Neuronal stem cell (in vitro differentiated cells): ENCODE measurements at regions not wholly inside any gene's neighbourhood (a gene's known extent, or its start where the extent isn't known, plus 50 kb on each side); places are given as distances from the start of the nearest gene placed in this dataset.

Experiments
- DNase-seq: peaks from one replicate; pipeline ENCODE4 v3.0.0-alpha.2; 2013; ENCODE audit warnings: low spot score
- H2AFZ ChIP-seq: one replicate; pipeline ENCODE4 v1.6.1; 2013; ENCODE audit warnings: mild to moderate bottlenecking, low read length, inconsistent platforms
- H2AK5ac ChIP-seq: 2 replicates; pipeline ENCODE4 v1.6.1; 2013; ENCODE audit warnings: low read depth, mild to moderate bottlenecking, inconsistent platforms, low read length, moderate library complexity, mixed read lengths
- H2BK120ac ChIP-seq: 2 replicates; pipeline ENCODE4 v1.6.1; 2013; ENCODE audit warnings: low read depth, mild to moderate bottlenecking, inconsistent platforms, low read length, moderate library complexity, mixed read lengths
- H2BK12ac ChIP-seq: one replicate; pipeline ENCODE4 v1.6.1; 2013; ENCODE audit warnings: low read length, inconsistent platforms
- H2BK15ac ChIP-seq: 2 replicates; pipeline ENCODE4 v1.6.1; 2013; ENCODE audit warnings: mild to moderate bottlenecking, low read length, inconsistent platforms, mixed read lengths
- H2BK5ac ChIP-seq: one replicate; pipeline ENCODE4 v1.6.1; 2013; ENCODE audit warnings: inconsistent platforms, mild to moderate bottlenecking, low read length, moderate library complexity
- H3K14ac ChIP-seq: one replicate; pipeline ENCODE4 v1.6.1; 2013; ENCODE audit warnings: low read length, inconsistent platforms
- H3K18ac ChIP-seq: 2 replicates; pipeline ENCODE4 v1.6.1; 2013; ENCODE audit warnings: low read length, inconsistent platforms
- H3K23ac ChIP-seq: 2 replicates; pipeline ENCODE4 v1.6.1; 2013; ENCODE audit warnings: low read depth, mild to moderate bottlenecking, mixed read lengths, low read length, inconsistent platforms; ENCODE audit not compliant: poor library complexity
- H3K27ac ChIP-seq: replicated peaks from 3 replicates; pipeline ENCODE4 v1.5.1; 2013; ENCODE audit warnings: low read length, inconsistent platforms
- H3K27me3 ChIP-seq, 3 experiments: 2 replicates each; pipeline ENCODE4 v1.6.1; 2013; ENCODE audit warnings: low read length in 3 of 3, mild to moderate bottlenecking in 2 of 3, inconsistent platforms in 1 of 3, low read depth in 1 of 3, mixed read lengths in 1 of 3, moderate library complexity in 1 of 3; ENCODE audit not compliant: control insufficient read depth in 3 of 3, insufficient read depth in 3 of 3
- H3K36me3 ChIP-seq, 2 donors: replicated peaks in 1 of 2; 2 replicates each; pipeline ENCODE4 v1.6.1; 2013; ENCODE audit warnings: low read length in 2 of 2; ENCODE audit not compliant: control insufficient read depth in 2 of 2, insufficient read depth in 2 of 2
- H3K4ac ChIP-seq: 2 replicates; pipeline ENCODE4 v1.6.1; 2013; ENCODE audit warnings: inconsistent platforms, mild to moderate bottlenecking, low read length, moderate library complexity
- H3K4me1 ChIP-seq, 2 donors: 1 replicate in 1 of 2; 2 replicates in 1 of 2; pipeline ENCODE4 v1.6.1; 2013; ENCODE audit warnings: low read length in 2 of 2, low read depth in 1 of 2; ENCODE audit not compliant: control insufficient read depth in 2 of 2, insufficient read depth in 1 of 2
- H3K4me2 ChIP-seq: one replicate; pipeline ENCODE4 v1.6.1; 2013; ENCODE audit warnings: mild to moderate bottlenecking, low read length, inconsistent platforms; ENCODE audit not compliant: insufficient read depth, poor library complexity, severe bottlenecking
- H3K4me3 ChIP-seq, 2 donors: 2 replicates each; pipeline ENCODE4 v1.5.1; 2013; ENCODE audit warnings: low read length in 2 of 2, mild to moderate bottlenecking in 2 of 2, inconsistent platforms in 1 of 2, moderate library complexity in 1 of 2
- H3K79me1 ChIP-seq: one replicate; pipeline ENCODE4 v1.6.1; 2013; ENCODE audit warnings: low read depth, mild to moderate bottlenecking, inconsistent platforms, low read length, moderate library complexity
- H3K9ac ChIP-seq: one replicate; pipeline ENCODE4 v1.6.1; 2013; ENCODE audit warnings: mild to moderate bottlenecking, low read depth, low read length, inconsistent platforms; ENCODE audit not compliant: poor library complexity
- H3K9me3 ChIP-seq, 2 donors: replicated peaks in 1 of 2; 2 replicates each; pipeline versions ENCODE3 to v1.6.1; 2013; ENCODE audit warnings: low read length in 2 of 2, mild to moderate bottlenecking in 2 of 2, inconsistent platforms in 1 of 2, low read depth in 1 of 2, mixed read lengths in 1 of 2, moderate library complexity in 1 of 2; ENCODE audit not compliant: control insufficient read depth in 2 of 2, insufficient read depth in 1 of 2
- H4K8ac ChIP-seq: one replicate; pipeline ENCODE4 v1.6.1; 2013; ENCODE audit warnings: low read depth, mild to moderate bottlenecking, inconsistent platforms, low read length, moderate library complexity
- H4K91ac ChIP-seq: one replicate; pipeline ENCODE4 v1.6.1; 2013; ENCODE audit warnings: low read length, low read depth, mild to moderate bottlenecking, inconsistent platforms; ENCODE audit not compliant: poor library complexity
- WGBS, 2 donors: extraction: QIAGEN DNeasy Blood & Tissue Kit; methylation state at CpG; one replicate each; pipeline ENCODE4 v1.1.7; 2013; ENCODE audit warnings: missing lambda C conversion rate in 2 of 2, mixed read lengths in 1 of 2; ENCODE audit not compliant: insufficient read length in 2 of 2, insufficient replicate concordance in 1 of 2; ENCODE audit errors: extremely low coverage in 2 of 2; 5-methylcytosine and 5-hydroxymethylcytosine counted together

- Histone ChIP-seq H3K14ac (no peak overlapping the region), H3K79me1 (no peaks in the 10 kb centered on the region), H3K9ac (no peak overlapping the region), H4K8ac (no peak overlapping the region), H2BK15ac (no peak overlapping the region), H3K18ac (no peak overlapping the region), H3K36me3 (no peaks in the 10 kb centered on the region), H3K4me2 (no peak overlapping the region), H3K27me3 (peaks cover 0 to 49% (median 0%) of the 10 kb centered on the region in 3 experiments), H2AK5ac (no peak overlapping the region), H3K4me3 (no peak overlapping the region), H2BK120ac (no peak overlapping the region), H2BK5ac (no peak overlapping the region), H3K23ac (no peak overlapping the region), H3K9me3 (no peaks in the 10 kb centered on the region), H2AFZ (no peak overlapping the region), H4K91ac (no peak overlapping the region), H3K4ac (no peak overlapping the region), H3K27ac (no peak overlapping the region), H2BK12ac (no peak overlapping the region), H3K4me1 (peaks cover 5 to 13% of the 10 kb centered on the region in 2 donors)
- no CpG with 5 or more reads among the region's 4 CpGs for WGBS, 2 donors
- DNase-seq, result no peak
These were observed 97.9 kb upstream of the MBNL2 start for GRCh38 chr13:97124206-97124605.

DNA sequence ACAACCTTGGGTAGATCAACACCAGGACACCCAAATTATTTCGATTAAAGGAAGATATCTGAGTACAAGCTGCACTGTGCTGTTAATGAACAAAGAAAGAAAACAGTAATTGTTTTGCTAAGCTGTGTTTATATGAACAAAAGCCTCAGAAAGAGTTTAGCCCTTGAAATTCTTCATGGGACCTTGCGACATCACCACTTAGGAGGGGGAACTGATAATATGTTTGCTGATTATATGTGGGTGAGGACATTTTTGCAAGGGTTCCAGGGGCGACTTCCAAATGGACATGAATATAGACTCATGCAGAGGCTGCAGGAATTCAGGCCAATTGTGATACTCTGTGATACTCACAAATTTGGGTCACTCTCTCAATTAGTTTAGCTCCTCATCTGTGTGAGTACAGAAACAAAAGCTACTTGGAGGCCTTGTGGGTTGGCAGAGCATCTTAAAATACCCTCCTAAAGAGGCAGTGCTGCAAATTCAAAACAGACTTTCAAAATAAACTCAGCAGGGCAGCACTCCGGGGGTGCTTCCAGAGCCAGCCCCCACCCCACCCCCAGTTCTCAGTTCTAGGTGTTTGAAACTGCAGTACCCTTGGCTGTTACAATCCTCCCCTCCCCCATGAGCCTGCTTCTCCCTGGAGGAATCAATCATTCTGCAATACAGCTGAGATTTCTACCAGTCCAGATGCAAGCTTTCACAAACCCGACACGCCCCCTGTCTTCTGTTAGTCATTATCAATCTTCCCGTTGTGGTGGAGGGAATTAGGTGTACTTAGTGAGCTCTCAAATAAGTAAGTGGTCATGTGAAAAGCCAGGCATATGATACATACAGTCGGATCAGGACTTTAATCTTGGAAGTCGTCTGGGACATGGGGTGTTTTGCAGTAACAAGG, 97.0 kb upstream of the MBNL2 start:
- H3K23ac ChIP-seq, result no peak overlapping the region
- no peak overlapping the region for H2AK5ac ChIP-seq
- H3K9ac ChIP-seq, result no peak overlapping the region
- H3K4me3 ChIP-seq, result no peak overlapping the region
- DNase-seq, result no peak
- no peak overlapping the region for H2BK5ac ChIP-seq
- H3K4ac ChIP-seq, result no peak overlapping the region
- peaks cover 5 to 13% of the 10 kb centered on the region in 2 donors for H3K4me1 ChIP-seq
- no peak overlapping the region for H2BK12ac ChIP-seq
- H2BK120ac ChIP-seq, result no peak overlapping the region
- no peak overlapping the region for H2AFZ ChIP-seq
- no peak overlapping the region for H3K14ac ChIP-seq
- H4K91ac ChIP-seq, result no peak overlapping the region
- H3K27me3 ChIP-seq, result peaks cover 0 to 46% (median 0%) of the 10 kb centered on the region in 3 experiments
- H3K4me2 ChIP-seq, result peak overlapping the region; percentile 26
- H4K8ac ChIP-seq, result no peak overlapping the region
- no peak overlapping the region for H3K18ac ChIP-seq
- no peak overlapping the region for H3K27ac ChIP-seq
- no peaks in the 10 kb centered on the region for H3K79me1 ChIP-seq
- H3K36me3 ChIP-seq, result no peaks in the 10 kb centered on the region
- no peak overlapping the region for H2BK15ac ChIP-seq
- H3K9me3 ChIP-seq, result no peaks in the 10 kb centered on the region
- no CpG with 5 or more reads among the region's 9 CpGs for WGBS, 2 donors

- H3K18ac ChIP-seq, result peak overlapping the region; percentile 9
- H3K4ac ChIP-seq, result no peak overlapping the region
- no peak overlapping the region for H3K9ac ChIP-seq
- H3K79me1 ChIP-seq, result no peaks in the 10 kb centered on the region
- no peak overlapping the region for H4K8ac ChIP-seq
- no peaks in the 10 kb centered on the region for H3K36me3 ChIP-seq
- no peak for DNase-seq
- H3K27ac ChIP-seq, result no peak overlapping the region
- peaks cover 5 to 13% of the 10 kb centered on the region in 2 donors for H3K4me1 ChIP-seq
- H2BK12ac ChIP-seq, result peak overlapping the region; percentile 33
- no peak overlapping the region for H3K4me3 ChIP-seq
- WGBS, 2 donors, result no CpG with 5 or more reads among the region's 13 CpGs
- no peak overlapping the region for H2BK120ac ChIP-seq
- no peak overlapping the region for H4K91ac ChIP-seq
- no peaks in the 10 kb centered on the region for H3K9me3 ChIP-seq
- H2BK5ac ChIP-seq, result no peak overlapping the region
- no peak overlapping the region for H3K4me2 ChIP-seq
- H3K14ac ChIP-seq, result no peak overlapping the region
- H2AK5ac ChIP-seq, result peak overlapping the region; percentile 20
- peak overlapping the region; percentile 5 for H3K23ac ChIP-seq
- H2BK15ac ChIP-seq, result peak overlapping the region; percentile 19
- H2AFZ ChIP-seq, result no peak overlapping the region
- peaks cover 0 to 41% (median 0%) of the 10 kb centered on the region in 3 experiments for H3K27me3 ChIP-seq
These were observed 96.1 kb upstream of the MBNL2 start for GRCh38 chr13:97125810-97126738.

DNA sequence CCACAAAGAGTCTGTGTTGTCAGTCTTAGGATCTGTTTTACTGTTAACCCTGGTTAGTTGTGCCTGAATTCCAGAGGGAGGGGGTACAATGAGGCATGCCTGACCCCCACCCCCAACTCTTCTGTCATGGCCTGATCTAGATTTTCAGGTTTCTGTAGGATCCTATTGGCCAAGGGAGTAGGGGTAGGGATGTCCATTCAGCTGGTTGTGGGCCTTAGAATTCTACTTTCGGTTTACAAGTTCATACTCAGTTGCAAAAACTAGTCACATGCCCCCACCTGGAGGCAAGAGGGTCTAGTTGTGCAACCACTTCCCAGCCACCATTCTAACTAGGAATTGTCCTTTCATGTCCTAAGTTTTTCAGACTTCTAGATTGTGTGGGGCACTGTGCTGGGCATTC, 94.3 kb upstream of the MBNL2 start:
- Histone ChIP-seq H3K36me3 (no peaks in the 10 kb centered on the region), H3K4me1 (peaks cover 5 to 16% of the 10 kb centered on the region in 2 donors)
- no CpG with 5 or more reads among the region's 1 CpG for WGBS, 2 donors

More for the DNA sequence above, 94.3 kb upstream of the MBNL2 start:
- no peak overlapping the region for H3K4me3 ChIP-seq
- peaks cover 0 to 31% (median 0%) of the 10 kb centered on the region in 3 experiments for H3K27me3 ChIP-seq
- H2BK120ac ChIP-seq, result no peak overlapping the region
- H3K9ac ChIP-seq, result no peak overlapping the region
- DNase-seq, result no peak
- H3K18ac ChIP-seq, result no peak overlapping the region
- no peak overlapping the region for H3K27ac ChIP-seq
- H2AK5ac ChIP-seq, result no peak overlapping the region
- H3K14ac ChIP-seq, result no peak overlapping the region
- no peak overlapping the region for H4K91ac ChIP-seq
- no peak overlapping the region for H4K8ac ChIP-seq
- H3K4ac ChIP-seq, result no peak overlapping the region
- no peaks in the 10 kb centered on the region for H3K9me3 ChIP-seq
- no peak overlapping the region for H2BK12ac ChIP-seq
- H3K79me1 ChIP-seq, result no peaks in the 10 kb centered on the region
- H3K4me2 ChIP-seq, result no peak overlapping the region
- H2BK15ac ChIP-seq, result no peak overlapping the region
- H3K23ac ChIP-seq, result no peak overlapping the region
- H2BK5ac ChIP-seq, result no peak overlapping the region
- H2AFZ ChIP-seq, result no peak overlapping the region
